ENCODE measurements at regions not wholly inside any gene's neighbourhood (a gene's known extent, or its start where the extent isn't known, plus 50 kb on each side); places are given as distances from the start of the nearest gene placed in this dataset.

DNA sequence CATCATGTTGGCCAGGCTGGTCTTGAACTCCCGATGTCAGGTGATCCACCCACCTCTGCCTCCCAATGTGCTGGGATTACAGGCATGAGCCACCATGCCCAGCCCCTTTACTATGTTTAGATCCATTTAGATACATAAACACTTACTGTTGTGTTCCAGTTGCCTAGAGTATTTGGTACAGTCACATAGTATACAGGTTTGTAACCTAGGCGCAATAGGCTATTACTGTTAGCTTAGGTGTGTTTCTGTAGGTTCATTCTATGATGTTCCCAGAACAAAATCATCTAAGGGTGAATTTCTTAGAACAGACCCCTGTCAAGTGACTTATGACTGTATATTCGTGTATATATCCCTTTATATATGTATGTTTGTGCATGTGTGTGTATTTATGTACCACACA, 61.8 kb downstream of the MYCN start:
- Mint-ChIP-seq H3K4me1 (peaks cover 43% of the 10 kb centered on the region), H3K36me3 (ENCODE audit: low read depth) (peaks cover 3% of the 10 kb centered on the region), H3K9me3 (peaks cover 4% of the 10 kb centered on the region), H3K27ac (ENCODE audit: unreplicated experiment) (no peak overlapping the region), H3K4me3 (no peak overlapping the region), H3K27me3 (ENCODE audit: low read depth) (no peaks in the 10 kb centered on the region)
- no peak for DNase-seq (ENCODE audit: low read depth, low spot score)
- TF ChIP-seq, protein P1, sequence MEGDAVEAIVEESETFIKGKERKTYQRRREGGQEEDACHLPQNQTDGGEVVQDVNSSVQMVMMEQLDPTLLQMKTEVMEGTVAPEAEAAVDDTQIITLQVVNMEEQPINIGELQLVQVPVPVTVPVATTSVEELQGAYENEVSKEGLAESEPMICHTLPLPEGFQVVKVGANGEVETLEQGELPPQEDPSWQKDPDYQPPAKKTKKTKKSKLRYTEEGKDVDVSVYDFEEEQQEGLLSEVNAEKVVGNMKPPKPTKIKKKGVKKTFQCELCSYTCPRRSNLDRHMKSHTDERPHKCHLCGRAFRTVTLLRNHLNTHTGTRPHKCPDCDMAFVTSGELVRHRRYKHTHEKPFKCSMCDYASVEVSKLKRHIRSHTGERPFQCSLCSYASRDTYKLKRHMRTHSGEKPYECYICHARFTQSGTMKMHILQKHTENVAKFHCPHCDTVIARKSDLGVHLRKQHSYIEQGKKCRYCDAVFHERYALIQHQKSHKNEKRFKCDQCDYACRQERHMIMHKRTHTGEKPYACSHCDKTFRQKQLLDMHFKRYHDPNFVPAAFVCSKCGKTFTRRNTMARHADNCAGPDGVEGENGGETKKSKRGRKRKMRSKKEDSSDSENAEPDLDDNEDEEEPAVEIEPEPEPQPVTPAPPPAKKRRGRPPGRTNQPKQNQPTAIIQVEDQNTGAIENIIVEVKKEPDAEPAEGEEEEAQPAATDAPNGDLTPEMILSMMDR (conservative IDR thresholded peaks at IDR 0.05): no peak

DNA sequence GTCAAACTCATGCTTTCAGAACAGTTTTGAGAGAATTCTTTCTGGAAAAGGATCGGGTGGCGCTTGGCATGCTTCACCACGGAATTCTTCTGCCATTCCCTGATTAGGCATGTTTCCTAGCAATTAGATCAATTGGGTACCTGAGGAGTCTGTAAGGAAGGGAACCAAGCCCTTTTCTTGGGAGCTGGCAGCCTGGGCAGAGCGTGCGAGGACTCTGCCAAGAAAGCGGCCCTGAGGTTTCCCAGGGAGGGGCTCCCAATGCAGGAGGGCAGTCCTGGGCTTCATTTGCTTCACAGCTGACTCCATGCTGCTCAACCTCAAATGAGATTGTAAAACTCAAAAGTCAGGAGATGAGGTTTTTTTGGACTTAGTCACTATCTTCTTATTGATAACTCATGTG, 60.3 kb downstream of the MYCN start:
- no peak for DNase-seq (ENCODE audit: low read depth, low spot score)
- Mint-ChIP-seq H3K27ac (ENCODE audit: unreplicated experiment) (no peak overlapping the region), H3K27me3 (ENCODE audit: low read depth) (no peaks in the 10 kb centered on the region), H3K4me1 (peaks cover 29% of the 10 kb centered on the region), H3K9me3 (peaks cover 4% of the 10 kb centered on the region), H3K4me3 (no peak overlapping the region), H3K36me3 (ENCODE audit: low read depth) (peaks cover 3% of the 10 kb centered on the region)
- TF ChIP-seq, protein P1 (conservative IDR thresholded peaks at IDR 0.05): no peak

DNA sequence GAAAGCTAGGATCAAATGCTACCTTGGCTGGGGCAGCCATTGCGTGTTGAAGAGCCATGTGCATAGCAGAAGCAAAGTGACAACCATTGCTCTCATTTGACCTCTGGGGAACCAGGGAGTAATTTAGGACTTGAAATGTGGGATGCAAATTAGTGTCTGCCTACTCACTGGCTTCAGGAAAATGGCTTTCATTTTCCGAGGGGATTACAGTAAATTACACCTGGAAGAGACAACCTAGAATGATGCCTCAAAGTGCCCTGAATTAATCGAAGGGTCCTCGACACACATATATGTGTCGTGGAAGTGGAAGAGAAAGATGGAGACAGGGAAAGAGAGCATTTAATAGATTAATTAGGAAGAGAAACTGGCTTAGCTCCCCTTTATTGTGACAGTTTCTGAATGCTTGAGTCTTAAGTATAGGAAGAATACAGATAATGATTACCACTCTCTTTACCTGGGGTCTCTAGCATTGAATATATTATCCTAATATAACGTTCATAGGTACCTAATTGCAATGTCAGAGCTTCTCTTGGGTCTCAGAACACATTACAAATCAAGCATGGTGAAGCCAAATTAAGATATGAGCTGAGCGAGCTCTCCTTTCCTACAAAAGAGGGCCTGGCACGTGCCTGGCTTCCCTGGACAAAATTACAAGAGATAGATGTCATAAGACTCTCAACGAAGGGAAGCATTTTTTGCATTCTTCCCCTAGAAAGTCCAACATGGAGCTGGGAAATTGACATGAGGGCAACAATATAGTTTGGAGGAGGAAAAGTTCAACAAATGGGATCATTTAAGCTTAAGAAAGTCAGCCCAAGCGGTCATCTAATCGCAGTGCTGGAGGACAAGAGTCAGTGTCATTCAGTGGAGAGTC, 59.5 kb downstream of the MYCN start:
- peaks cover 4% of the 10 kb centered on the region for H3K9me3 Mint-ChIP-seq
- peaks cover 3% of the 10 kb centered on the region for H3K36me3 Mint-ChIP-seq (ENCODE audit: low read depth)
- H3K27me3 Mint-ChIP-seq (ENCODE audit: low read depth): no peaks in the 10 kb centered on the region
- no peak for DNase-seq (ENCODE audit: low read depth, low spot score)
- peak overlapping the region; percentile 2 for H3K27ac Mint-ChIP-seq (ENCODE audit: unreplicated experiment)
- TF ChIP-seq, protein P1 (conservative IDR thresholded peaks at IDR 0.05): no peak
- H3K4me3 Mint-ChIP-seq: no peak overlapping the region
- peaks cover 23% of the 10 kb centered on the region for H3K4me1 Mint-ChIP-seq

DNA sequence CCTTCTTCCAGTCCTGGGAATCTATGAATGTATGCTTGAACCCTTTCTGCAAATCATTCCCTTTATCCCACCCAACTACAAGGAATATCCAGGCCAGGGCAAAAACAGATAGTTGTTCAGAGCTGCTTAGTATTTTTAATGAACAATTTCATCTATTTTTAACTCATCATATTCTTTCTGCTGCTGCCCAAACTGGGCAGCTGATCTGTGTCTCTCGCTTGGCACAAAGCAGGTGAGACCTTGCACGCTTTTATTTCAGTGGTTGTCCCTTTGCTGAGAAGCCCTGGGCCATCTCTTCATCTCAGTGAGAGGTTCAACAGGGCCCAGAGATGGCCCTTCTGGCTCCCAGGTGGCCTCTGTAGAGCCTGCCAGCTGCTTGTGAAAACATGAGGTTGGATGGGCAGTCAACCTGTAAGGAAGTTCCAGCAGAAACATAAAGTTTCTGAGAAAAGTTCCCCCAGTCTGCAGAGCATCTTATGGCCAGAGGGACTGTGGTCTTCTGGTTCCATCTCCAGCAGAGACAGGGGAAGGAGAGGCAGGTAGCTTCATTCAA, 57.5 kb downstream of the MYCN start:
- TF ChIP-seq, protein P1 (conservative IDR thresholded peaks at IDR 0.05): no peak
- no peak for DNase-seq (ENCODE audit: low read depth, low spot score)
- no peak overlapping the region for H3K4me3 Mint-ChIP-seq
- no peaks in the 10 kb centered on the region for H3K36me3 Mint-ChIP-seq (ENCODE audit: low read depth)
- H3K9me3 Mint-ChIP-seq: peaks cover 4% of the 10 kb centered on the region
- H3K27me3 Mint-ChIP-seq (ENCODE audit: low read depth): no peaks in the 10 kb centered on the region
- peak overlapping the region; percentile 2 for H3K27ac Mint-ChIP-seq (ENCODE audit: unreplicated experiment)
- H3K4me1 Mint-ChIP-seq: peaks cover 28% of the 10 kb centered on the region

DNA sequence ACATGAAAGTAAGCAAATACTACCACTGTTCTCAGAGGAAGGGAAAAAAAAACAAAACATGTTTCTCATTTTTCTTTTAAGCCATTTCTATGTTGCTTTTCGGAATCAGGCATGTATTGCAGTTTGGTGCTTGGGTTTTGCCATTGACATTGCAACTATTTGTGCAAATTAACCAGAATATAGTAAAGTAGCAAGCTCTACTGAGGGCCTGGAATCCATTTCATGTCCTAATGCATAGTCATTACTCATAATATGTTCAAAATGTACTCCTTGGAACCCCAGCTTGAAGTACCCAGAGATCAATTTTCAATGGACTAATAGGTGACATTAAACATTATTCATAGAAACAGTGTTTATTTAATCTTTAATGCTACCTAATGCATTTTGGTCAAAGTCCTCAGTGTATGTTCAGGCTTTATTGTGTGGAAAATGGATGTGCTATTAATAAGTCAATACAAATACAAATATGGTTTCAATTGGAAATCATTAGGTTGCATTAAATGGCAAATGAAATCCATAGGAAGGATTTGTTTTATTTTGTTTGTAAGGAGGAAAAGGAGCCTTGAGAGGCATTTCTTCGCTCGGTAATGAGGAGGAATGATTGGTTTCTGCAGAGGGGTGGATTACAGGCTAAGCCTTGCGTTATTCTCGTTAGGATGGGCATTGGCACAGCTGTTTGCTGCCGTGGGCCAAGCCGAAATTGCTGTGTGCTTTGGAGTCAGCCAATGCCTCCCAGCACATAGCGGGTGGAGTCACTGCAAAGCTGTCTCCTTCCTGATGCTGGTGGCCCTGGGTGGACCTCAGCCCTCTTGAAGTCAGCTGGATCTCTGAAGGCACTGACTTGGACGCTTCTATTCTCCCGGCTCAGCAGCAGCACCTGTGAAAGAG, 56.4 kb downstream of the MYCN start:
- Mint-ChIP-seq H3K27me3 (ENCODE audit: low read depth) (no peaks in the 10 kb centered on the region), H3K36me3 (ENCODE audit: low read depth) (no peaks in the 10 kb centered on the region), H3K9me3 (no peaks in the 10 kb centered on the region), H3K4me3 (no peak overlapping the region), H3K27ac (ENCODE audit: unreplicated experiment) (peak overlapping the region; percentile 37), H3K4me1 (peaks cover 35% of the 10 kb centered on the region)
- no peak for DNase-seq (ENCODE audit: low read depth, low spot score)
- TF ChIP-seq, protein P1 (conservative IDR thresholded peaks at IDR 0.05): no peak

Data from neural crest cell (in vitro differentiated cells).